Activated CD8-positive, alpha-beta memory T cell treated with anti-CD3 and anti-CD28 coated beads for 36 hours (primary cell): ENCODE measurements at regions not wholly inside any gene's neighbourhood (a gene's known extent, or its start where the extent isn't known, plus 50 kb on each side); places are given as distances from the start of the nearest gene placed in this dataset.

Source experiments
- CTCF ChIA-PET: fragments of 350-600 bp; sonication (Branson Sonifier 250); formaldehyde crosslinking; loops from one replicate; lab custom pipeline; 2021; ENCODE audit warnings: antibody characterized with exemption; lab: Charles Lee
- POLR2A ChIA-PET: fragments of 350-600 bp; sonication (Branson Sonifier 250); formaldehyde crosslinking; loops from one replicate; lab custom pipeline; 2021; ENCODE audit warnings: antibody characterized with exemption; lab: Charles Lee

DNA sequence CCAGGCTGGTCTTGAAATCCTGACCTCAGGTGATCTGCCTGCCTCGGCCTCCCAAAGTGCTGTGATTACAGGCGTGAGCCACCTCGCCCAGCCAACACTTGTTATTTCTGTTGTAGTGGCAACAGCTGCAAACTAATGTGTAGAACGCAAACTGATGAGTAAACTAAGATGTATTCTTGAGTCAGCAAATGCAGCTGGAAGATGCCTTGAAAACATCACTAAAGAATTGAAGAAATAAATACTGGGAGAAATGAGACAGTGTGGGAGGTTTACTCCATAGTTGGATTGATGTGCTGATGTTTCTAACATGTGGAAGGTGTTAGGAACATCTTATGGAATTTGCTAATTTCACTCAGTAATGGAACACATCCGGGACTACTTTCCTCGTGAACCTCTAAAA, 61.3 kb upstream of the KCNE2 start:
- ChIA-PET CTCF (interaction anchor here (1.0 kb wide), 1 partner anchor 251 kb away, joined by 3 read pairs; no protein-coding TSS in a partner anchor), POLR2A (no interaction called here)

DNA sequence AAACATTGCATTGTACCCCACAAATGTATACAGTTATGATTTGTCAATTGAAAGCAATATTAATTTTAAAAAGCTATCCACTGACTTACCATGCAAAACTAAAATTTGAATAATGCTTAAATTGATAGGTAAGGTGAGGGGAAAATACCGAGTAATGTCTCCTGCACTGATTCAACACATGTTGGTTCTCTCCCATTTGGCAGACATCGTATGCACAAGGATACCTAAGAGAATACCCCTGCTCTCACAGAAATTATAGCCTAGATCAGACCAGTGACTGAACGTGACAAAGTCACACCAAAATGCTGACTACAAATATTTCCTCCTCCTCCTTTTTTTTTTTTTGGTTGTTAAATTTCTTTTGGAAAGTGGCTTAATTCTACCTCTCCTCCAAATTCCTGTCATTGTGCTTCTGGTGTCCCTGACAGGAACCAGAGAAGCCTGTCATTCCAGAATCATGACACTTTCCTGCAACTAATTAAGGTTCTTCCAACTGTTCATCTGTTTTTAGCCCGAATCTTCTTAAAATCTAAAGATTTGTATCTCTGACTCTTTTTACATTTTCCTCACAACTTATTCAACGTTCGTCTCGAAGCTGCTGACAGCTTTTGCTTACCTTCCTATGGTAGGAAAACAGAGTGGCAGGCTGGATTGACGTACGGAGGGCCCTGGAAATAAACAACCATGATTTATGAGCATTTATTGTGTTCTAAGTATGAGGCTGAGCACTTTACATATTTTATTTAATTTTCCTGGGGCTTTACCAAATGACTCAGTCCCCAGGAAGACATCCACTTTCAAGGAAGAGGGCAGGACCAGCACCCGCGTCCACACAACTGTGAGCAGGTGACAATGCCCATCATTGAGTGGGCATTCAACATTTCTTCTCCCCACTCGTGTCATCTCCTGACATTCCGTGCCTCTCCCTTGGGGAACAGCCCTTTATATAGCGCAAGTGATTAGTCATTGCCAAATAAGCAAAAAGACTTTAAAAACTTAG, 57.9 kb upstream of the KCNE2 start:
- POLR2A ChIA-PET: no interaction called here
- CTCF ChIA-PET: no interaction called here

- POLR2A ChIA-PET: no interaction called here
- CTCF ChIA-PET: no interaction called here
These were observed 55.7 kb upstream of the KCNE2 start for GRCh38 chr21:34307991-34308532.

DNA sequence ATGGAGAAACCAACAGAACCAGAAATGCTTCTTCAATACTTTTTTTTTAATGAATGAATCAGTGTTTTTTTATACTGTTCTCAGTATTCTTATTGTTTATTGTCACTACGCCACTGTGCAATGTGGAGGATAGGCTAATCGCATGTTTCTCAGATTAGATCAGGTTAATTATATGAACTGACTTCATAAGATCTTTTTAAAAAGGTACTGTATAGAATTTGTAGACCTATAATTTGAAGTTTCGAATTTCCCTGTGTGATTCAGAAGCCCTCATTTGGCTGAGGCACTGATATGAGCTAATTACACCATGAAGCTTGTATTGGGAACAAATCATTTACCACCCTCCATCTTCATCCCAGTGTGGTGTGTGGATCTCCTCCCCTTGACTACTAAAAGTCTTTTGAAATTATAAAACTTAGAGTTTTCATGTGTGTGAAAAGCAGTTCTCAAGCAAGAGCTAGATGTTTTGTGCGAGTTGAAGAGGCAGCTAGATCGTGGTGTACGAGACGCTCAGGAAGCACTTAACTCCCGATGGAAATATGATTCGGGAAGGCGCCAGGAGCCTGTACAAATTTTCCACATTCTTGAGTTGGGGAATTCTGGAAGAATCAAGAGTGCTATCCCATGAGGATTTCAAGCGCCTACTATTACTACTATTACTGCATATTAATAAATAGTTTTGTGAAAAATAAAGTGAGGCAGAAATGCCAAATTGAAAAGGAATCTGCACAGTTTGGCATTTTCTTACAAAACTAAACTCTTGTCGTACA, 52.1 kb upstream of the KCNE2 start:
- POLR2A ChIA-PET: no interaction called here
- CTCF ChIA-PET: no interaction called here

- POLR2A ChIA-PET: no interaction called here
- CTCF ChIA-PET: no interaction called here
These were observed 50.7 kb upstream of the KCNE2 start for GRCh38 chr21:34313116-34313515.
